ENCODE measurements at regions not wholly inside any gene's neighbourhood (a gene's known extent, or its start where the extent isn't known, plus 50 kb on each side); places are given as distances from the start of the nearest gene placed in this dataset.

GRCh38 chr2:129203331-129203730 is 776.1 kb upstream of the RAB6C start:
- TF ChIP-seq, protein P1, sequence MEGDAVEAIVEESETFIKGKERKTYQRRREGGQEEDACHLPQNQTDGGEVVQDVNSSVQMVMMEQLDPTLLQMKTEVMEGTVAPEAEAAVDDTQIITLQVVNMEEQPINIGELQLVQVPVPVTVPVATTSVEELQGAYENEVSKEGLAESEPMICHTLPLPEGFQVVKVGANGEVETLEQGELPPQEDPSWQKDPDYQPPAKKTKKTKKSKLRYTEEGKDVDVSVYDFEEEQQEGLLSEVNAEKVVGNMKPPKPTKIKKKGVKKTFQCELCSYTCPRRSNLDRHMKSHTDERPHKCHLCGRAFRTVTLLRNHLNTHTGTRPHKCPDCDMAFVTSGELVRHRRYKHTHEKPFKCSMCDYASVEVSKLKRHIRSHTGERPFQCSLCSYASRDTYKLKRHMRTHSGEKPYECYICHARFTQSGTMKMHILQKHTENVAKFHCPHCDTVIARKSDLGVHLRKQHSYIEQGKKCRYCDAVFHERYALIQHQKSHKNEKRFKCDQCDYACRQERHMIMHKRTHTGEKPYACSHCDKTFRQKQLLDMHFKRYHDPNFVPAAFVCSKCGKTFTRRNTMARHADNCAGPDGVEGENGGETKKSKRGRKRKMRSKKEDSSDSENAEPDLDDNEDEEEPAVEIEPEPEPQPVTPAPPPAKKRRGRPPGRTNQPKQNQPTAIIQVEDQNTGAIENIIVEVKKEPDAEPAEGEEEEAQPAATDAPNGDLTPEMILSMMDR (IDR thresholded peaks at IDR 0.05; ENCODE audit: low read length), result no peak
- TF ChIP-seq EZH2 (optimal IDR thresholded peaks at IDR 0.05; ENCODE audit: low read depth, low read length), result no peak
- TF ChIP-seq EZH2phosphoT487 (IDR thresholded peaks at IDR 0.05; ENCODE audit: low read length), result no peak
